Transverse colon (tissue), 3 donors: ENCODE measurements at regions not wholly inside any gene's neighbourhood (a gene's known extent, or its start where the extent isn't known, plus 50 kb on each side); places are given as distances from the start of the nearest gene placed in this dataset.

ENCODE experiments used
- EP300 ChIP-seq: sonication (generic); formaldehyde crosslinking; IDR thresholded peaks from one replicate; pipeline ENCODE4 v1.6.1; 2017; ENCODE audit warnings: antibody characterized with exemption, low read depth
- POLR2A ChIP-seq: fragments of 450-650 bp; IDR thresholded peaks from one replicate; pipeline ENCODE4 v1.6.1; 2016; ENCODE audit warnings: antibody characterized with exemption, mild to moderate bottlenecking, moderate library complexity
- TF ChIP-seq, protein P1 (sequence below), 5 experiments: fragments of 200-600 bp in 3 of 5; fragments of 450-650 bp in 2 of 5; sonication (generic) in 3 of 5; IDR thresholded peaks; 1 replicate in 2 of 5; 2 replicates in 3 of 5; pipeline ENCODE4 v1.5.1; 2016 to 2017; ENCODE audit warnings: antibody characterized with exemption in 5 of 5, inconsistent platforms in 3 of 5, mild to moderate bottlenecking in 2 of 5, moderate library complexity in 1 of 5

- TF ChIP-seq EP300 (no peak), POLR2A (no peak)
- TF ChIP-seq, protein P1, sequence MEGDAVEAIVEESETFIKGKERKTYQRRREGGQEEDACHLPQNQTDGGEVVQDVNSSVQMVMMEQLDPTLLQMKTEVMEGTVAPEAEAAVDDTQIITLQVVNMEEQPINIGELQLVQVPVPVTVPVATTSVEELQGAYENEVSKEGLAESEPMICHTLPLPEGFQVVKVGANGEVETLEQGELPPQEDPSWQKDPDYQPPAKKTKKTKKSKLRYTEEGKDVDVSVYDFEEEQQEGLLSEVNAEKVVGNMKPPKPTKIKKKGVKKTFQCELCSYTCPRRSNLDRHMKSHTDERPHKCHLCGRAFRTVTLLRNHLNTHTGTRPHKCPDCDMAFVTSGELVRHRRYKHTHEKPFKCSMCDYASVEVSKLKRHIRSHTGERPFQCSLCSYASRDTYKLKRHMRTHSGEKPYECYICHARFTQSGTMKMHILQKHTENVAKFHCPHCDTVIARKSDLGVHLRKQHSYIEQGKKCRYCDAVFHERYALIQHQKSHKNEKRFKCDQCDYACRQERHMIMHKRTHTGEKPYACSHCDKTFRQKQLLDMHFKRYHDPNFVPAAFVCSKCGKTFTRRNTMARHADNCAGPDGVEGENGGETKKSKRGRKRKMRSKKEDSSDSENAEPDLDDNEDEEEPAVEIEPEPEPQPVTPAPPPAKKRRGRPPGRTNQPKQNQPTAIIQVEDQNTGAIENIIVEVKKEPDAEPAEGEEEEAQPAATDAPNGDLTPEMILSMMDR (IDR thresholded peaks at IDR 0.05): no peak
Observed at GRCh38 chr3:154517404-154517803, 87.4 kb upstream of the GPR149 start.
